Stomach (tissue), 4 donors: ENCODE measurements at regions not wholly inside any gene's neighbourhood (a gene's known extent, or its start where the extent isn't known, plus 50 kb on each side); places are given as distances from the start of the nearest gene placed in this dataset.

Experiments used
- POLR2A ChIP-seq, 4 donors: fragments of 450-650 bp; IDR thresholded peaks; one replicate each; pipeline ENCODE4 v1.6.1; 2016; ENCODE audit warnings: antibody characterized with exemption in 4 of 4, control low read depth in 2 of 4, mild to moderate bottlenecking in 1 of 4, moderate library complexity in 1 of 4
- TF ChIP-seq, protein P1 (sequence below), 7 experiments: fragments of 450-650 bp in 4 of 7; fragments of 200-600 bp in 3 of 7; sonication (generic) in 3 of 7; IDR thresholded peaks; one replicate each; pipeline ENCODE4 v1.5.1; 2016 to 2019; ENCODE audit warnings: antibody characterized with exemption in 7 of 7, control low read depth in 2 of 7, mild to moderate bottlenecking in 1 of 7

DNA sequence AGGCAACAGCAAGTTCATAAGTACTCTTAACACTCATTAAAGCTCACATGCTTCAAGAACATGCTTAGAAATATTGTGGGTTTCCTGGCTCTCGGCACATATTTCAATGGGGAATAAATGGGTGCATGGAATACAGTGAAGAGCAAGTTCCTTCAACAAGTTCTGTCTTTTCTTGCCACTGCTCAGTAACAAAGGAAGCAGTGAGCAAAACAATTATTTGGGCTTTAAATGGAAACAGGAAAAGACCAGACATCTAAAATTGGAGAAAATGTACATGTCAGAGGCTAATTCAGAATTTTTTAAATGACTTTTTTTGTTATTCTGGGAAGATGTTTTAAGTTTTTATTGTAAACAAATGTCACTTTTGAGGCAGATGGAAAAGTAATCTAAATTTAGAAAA lies 478.7 kb downstream of the SETD4 start:
- TF ChIP-seq, protein P1, sequence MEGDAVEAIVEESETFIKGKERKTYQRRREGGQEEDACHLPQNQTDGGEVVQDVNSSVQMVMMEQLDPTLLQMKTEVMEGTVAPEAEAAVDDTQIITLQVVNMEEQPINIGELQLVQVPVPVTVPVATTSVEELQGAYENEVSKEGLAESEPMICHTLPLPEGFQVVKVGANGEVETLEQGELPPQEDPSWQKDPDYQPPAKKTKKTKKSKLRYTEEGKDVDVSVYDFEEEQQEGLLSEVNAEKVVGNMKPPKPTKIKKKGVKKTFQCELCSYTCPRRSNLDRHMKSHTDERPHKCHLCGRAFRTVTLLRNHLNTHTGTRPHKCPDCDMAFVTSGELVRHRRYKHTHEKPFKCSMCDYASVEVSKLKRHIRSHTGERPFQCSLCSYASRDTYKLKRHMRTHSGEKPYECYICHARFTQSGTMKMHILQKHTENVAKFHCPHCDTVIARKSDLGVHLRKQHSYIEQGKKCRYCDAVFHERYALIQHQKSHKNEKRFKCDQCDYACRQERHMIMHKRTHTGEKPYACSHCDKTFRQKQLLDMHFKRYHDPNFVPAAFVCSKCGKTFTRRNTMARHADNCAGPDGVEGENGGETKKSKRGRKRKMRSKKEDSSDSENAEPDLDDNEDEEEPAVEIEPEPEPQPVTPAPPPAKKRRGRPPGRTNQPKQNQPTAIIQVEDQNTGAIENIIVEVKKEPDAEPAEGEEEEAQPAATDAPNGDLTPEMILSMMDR (IDR thresholded peaks at IDR 0.05), result no peak
- TF ChIP-seq POLR2A (IDR thresholded peaks at IDR 0.05), result no peak
